ENCODE measurements at regions not wholly inside any gene's neighbourhood (a gene's known extent, or its start where the extent isn't known, plus 50 kb on each side); places are given as distances from the start of the nearest gene placed in this dataset.

DNA sequence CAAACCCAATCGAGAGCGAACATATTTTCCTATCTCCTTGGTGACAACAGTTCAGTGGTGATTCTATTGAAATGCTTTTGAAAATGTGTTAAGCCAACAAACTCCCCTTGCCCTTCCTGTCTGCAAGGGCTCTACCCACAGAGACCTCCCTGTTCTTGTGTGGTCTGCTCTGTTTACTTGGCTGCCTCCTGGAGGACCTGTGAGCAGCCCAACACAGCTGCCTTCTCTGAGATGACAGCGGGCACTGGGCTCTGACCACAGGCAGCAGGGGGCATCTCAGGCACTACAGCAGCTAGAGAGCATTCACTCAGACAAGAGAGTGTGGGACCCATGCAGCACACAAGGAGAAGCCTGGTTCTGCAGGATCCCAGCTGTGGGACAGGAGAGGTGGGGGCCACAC lies 416.4 kb downstream of the TCERG1L start:
- no peak for FAIRE-seq

DNA sequence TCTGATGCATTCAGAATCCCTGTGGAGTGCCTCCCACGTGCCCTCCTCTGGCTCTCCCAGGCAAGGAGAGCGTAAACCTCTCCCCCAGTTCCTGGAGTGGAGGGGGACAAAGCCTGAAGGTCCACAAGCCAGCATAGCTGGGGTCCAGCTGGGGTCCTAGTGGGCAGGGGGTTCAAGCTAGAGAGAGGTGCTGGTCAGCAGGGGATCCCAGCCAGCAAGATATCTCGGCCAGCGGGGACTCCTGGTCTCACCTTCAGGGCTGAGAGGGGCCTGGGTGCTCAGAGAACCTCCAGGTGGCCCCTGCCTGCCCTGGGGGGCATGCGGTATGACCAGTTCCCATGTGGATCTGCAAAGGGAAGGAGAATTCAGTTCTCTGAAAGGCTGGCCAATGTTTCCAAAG lies 413.7 kb downstream of the TCERG1L start:
- no peak for FAIRE-seq

DNA sequence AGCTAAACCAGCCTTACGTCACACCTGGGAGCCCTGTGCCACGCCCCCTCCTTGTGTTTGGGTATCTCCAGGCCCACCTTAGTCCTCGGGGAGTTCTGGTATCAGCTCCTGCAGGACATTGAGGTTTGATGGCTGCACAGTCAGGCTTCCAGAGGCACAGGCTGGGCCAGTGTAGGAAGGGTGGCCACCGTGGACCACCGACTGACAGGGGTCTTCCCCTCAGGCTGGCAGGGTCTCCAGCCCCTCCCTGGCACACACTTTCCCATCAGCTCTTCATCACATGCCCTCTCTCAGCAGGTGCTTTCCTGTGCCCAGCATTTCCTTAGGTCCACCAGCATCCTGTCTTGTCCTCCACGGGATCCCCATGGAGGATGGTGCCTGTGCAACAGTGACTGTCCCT lies 413.1 kb downstream of the TCERG1L start:
- FAIRE-seq, result no peak

DNA sequence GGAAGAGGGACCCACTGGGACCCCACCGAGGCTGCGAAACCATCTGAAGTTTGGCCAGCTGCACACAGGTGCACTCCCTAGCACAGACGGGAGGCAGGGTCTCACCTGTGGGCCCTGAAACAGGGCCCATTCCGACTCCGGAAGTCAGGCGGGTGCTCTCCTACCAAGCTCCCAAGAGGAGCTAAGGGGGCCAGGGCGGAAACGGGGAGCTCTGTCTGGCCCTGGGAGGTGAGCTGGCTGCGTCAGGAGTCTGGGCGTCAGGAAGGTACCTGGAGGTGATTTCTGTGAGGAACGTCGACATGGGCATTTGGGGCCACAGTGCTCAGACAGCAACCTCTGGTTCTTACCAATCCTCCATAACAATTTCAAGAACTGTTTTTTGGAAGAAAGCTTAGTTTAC lies 411.7 kb downstream of the TCERG1L start:
- no peak for FAIRE-seq

DNA sequence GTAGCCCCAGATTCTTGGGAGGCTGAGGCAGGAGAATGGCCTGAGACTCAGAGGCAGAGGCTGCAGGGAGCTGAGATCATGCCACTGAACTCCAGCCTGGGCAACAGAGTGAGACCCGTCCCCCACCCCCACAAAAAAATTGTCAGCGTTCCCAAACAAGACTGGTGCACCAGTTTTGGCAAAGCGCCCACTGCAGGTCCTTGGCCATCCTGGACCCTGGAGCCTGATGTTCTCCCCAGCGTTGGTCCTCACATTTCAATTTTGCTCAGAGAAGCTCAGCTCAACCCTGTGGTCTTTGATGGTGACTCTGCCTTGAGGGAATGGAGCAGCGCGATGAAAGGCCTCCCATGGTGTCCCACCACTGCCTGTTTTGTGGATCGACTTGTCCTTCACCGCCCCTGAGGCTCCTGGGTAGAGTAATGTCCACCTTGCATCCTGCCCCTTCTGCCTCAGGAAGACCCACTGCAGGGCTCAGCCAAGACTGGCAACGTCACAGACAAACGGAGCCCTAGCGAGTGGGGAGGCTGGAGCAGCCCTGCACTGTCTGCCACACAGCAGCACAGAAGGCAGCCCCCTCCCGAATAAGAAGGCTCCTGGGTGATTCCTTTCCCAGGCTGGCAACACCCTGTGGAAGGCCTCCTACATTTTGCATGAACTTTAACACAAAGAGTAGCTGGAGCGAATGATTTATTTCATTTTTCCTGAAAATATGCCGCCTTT lies 410.9 kb downstream of the TCERG1L start:
- no peak for FAIRE-seq

DNA sequence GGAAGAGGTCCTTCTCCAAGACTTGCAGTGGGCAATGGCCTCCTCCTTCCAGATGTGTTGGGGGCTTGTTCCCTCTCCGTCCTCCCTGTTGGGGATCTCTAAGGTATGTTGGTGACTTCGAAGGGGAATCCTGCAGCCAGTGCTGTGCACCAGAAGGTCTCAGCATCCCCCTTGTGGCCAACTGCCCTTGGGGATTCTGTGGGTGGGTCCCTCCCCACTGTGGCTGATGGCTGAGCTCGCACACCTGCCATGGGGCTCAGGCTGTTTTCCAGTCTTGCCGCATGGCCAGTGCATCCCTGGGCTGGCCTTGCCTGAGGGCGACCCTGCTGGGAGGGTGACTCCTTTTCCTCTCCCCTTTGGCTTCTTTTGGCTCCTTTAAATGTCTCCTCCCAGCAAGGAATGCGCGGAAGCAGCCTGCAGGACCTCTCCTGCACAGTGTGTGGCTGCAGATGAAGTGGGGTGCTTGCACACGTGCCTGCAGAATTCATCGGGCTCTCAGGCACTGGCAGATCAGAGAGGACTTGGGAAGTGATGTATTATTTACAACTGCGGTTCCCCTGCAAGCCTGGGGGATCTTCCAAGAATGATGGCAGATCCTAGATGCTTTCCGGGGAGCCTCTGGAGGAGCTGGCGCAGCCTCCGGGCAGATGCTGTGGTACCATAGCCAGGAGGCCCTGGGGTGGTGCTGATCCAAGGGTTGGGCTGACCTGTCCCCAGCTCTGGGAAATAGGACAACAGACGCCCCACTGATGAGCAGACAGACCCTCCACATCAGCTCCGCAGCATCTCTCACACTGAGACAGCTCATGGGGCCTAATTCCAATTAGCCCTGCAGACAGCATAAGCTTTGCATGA lies 410.0 kb downstream of the TCERG1L start:
- no peak for FAIRE-seq

DNA sequence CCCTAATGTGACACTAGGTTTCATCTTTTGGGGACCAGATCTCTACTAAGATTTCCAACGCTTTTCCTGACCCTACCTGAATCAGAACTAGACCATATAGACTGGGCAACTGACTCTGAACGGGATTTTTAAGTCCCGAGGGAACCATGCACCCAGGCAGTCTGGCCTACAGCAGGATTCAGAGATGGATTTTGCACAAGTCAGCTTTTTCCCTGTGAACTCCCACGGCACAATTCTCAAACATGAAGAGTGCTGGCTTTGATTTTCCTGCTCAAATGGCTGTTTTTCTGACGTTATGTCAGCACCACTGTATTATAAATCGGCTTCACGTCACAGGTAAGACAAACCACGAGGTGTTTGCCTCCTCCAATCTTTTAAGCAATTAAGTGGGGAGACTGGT lies 409.1 kb downstream of the TCERG1L start:
- FAIRE-seq, result no peak

DNA sequence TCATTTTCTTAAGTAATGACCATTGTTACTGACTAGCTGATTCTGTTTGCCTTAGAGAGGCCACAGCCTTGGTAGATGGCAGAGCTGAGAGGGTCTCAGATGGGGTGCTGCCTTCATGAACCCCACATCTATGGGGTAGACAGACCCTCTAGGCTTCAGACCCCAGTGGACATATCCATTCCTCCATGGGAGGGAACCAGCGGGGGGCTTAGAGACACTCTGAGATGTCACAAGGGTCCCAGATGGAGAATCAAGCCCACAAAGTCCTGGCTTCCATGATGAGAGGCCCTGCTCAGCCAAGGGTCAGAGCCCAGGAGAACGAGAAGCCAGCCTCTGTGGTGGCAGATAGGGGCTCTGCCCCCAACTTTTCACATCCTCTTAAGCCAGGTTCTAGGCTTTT lies 408.6 kb downstream of the TCERG1L start:
- FAIRE-seq, result no peak

DNA sequence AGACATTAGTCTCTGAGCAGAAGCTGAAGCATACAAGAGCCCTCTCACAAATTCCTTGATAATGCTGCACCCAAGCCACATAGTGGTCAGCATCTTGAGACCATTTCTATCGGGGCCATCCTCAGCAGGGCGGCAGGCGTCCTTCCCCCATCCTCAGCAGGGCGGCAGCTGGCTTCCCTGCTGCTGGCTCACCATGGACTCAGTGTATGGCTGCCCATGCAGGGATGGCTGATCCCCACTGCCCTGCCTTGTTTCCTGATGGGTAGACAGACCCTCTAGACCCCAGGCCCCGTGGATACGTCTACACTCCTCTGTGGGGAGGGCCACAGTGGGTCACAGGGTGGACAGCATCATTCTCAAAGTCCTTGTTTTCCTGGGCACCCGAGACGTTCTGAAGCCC lies 406.8 kb downstream of the TCERG1L start:
- FAIRE-seq, result no peak

DNA sequence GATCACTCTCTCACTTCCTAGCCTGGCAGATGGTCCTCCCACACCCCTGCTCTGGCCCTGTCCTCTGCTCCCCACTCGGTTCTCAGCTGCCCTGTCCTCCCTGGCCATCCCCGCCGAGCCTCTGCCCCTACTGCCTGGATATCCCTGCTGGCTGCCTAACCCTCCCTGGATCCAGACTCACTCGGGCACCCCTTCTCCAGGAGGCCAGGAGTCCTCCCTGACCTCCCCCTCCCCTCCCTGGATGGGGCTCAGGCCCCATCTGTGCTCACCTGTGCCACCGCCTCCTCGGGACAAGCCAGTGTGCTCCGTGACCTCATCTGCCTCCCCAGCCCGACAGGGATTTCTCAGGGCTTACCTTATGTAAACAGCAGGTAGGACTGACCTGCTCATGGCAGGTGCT lies 406.1 kb downstream of the TCERG1L start:
- no peak for FAIRE-seq

DNA sequence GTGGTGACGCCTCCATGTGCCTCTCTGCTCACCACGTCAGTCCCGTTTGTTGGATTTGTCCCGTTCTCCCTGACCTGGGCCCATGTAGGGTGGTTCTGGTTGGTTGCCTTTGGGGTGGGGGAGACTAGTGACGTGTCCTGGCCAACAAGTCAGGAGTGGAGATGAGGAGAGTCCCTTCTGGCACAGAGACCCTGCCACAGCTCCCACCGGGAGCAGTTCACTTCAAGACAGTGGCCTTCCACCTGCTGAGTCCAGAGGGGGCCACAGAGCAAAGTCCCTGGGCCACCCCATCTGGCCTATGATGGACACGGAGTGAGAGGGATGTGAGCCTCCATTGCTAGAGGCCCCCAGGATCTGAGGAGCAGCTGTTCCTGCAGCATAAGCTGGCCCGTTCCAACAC lies 405.6 kb downstream of the TCERG1L start:
- FAIRE-seq, result no peak

DNA sequence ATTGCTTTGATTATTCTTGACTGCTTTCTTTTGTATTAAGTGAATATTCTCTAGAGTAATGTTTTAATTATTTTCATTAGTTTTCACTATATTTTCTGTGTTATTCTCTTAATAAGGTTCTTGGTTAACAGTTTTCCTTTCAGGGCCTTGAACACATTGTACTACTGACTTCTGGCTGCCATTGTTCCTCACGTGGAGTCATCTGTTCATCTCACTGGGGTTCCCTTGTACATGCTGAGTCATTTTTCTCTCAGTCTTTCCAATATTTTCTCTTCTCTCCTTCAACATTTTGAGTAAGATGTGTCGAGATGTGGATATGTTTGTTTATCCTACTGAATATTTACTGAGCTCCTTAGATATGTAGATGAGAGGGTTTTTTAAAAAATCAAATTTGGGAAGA lies 400.7 kb downstream of the TCERG1L start:
- no peak for FAIRE-seq

DNA sequence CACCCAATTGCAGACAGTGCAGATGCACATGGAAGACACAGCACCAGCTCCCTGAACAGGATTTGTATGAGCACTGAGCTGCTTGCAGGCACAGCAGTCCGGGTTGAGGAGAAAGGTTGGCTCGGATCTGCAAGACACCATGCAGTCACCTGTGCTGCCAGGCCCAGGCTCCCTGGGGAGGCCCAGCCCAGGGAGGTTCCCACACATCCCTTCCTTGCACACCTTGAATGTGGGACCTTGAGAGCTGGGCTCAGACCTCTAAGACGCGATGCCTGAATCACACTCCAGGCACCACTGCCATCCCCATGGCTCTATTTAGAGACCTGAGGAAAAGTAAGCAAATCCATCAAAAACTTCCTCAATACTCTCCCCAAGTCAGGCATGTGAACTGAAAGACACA lies 397.7 kb downstream of the TCERG1L start:
- no peak for FAIRE-seq

DNA sequence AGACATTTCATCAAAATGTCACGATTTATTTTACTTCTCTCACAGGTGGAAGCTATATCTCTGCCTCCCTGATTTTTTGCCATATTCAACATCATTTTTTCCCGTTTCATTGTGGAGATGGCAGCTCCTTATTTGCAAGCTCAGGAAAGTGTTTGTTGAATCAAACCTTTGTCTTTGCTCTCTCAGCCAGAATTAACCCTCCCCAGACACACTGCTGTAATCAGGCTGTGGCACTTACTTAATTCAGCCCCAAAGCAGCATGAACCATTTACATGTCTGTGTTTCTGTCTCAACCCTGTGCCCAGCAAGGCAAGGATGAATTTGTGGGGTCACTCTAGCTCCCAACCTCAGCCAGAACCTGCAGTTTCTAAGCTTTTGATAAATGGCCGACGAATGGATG lies 397.2 kb downstream of the TCERG1L start:
- no peak for FAIRE-seq

DNA sequence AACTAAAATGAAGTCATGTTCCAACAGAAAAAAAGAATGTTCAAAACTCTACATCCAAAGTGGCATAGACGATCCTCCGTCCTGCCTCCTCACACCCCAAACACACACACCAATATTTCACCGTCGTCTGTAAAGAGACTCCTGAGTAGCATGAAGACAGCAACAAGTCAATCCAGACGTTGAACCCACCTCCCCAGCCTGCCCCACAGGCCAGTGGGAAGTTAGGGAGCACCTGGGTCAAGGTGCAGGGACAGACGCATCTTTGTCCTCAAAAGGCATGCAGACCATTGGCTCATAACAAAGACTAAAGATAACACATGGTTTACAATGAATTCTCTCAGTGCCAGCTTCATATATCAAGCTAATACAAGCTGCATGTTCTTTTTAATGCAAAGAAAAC lies 396.5 kb downstream of the TCERG1L start:
- FAIRE-seq, result no peak

DNA sequence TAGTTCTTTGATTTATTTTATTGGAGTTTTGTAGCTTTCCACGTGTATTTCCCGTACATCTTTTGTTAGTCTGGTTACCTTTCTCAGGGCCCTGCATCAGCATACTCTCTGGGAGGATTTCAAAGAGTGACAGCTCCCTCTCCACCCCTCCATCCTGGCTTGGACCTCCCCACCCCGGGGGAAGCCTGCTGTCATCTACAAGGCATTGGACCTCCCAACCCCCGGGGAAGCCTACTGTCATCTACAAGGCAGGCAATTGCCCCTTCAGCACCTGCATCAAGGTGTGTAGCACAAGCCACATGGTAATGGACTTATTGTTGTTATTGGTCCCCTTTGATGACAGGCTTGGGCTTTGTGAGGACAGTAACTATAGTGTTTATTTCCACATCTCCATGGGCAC lies 390.1 kb downstream of the TCERG1L start:
- no peak for FAIRE-seq

DNA sequence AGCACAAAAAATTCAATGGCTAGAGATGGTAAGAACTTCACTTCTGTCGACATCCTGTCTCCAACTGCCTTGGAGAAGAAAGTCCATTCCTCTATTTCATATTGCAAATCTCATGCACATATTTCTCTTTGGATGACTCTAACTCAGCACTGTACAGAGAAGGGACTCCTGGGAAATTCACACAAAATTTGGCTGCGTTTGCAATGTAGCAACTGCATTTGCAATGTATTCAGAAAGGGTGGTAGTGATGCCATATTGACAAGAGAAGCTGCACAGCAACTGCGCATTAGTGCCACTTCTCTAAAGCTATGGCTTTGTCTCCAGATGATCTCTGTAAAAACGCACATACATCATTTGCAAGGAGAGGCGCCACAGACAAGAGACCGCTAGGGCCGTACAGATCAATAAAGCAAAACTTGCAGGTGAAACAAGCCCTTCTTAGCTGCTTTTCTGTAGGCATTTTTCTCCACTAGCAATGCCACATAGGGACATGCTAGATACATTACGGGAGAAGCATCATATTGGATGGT lies 389.5 kb downstream of the TCERG1L start:
- no peak for FAIRE-seq

DNA sequence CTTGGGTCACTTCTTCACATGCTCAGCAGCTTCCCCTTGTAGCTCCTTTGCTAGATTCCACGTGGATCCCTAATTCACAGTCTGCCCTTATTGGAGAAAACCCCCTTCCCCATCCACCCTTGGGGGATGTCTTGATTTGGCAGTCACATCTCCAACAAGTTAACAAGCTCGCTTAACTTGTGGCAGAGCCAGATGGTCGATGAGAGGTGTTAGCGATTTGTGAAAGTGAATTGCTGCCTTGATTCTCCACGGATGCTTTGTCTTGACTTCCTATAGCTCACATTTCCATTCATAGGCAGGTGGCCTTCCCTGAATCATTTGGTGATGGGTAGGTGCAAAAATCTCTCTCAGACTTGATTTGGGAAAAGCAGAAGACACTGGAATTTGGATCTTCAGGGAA lies 387.9 kb downstream of the TCERG1L start:
- FAIRE-seq, result no peak

DNA sequence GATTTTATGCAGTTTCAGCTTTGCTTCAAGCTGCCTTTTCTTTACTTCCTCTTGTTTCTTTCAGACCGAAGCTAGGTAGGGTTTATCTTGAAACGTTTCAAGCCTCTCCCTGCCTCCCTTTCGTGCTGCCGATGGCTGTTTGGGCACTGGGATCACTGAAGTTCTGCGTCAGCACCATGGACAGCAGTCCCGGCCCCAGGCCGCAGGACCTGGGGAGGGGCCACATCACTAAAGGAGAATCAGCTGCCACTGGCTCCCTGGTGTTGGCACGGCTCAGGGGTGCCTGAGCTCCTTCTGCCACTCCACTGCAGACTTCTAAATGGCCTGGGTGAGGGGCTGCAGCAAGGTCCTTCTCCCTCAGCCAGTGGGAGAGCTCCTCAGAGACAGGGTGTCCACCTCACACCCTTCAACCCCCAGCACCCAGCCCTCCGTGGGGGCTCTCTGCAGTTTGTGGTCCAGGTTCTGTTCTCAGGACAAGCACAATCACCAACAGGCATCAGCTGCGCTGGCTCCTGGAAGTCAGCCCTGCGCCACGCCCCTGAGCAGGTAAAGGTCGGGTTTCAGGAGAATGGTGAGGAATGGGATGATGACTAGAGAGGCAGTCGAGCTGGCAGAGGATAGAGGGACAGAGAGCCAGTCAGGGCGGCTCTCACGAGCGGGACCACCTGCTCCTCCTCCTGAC lies 387.2 kb downstream of the TCERG1L start:
- no peak for FAIRE-seq

DNA sequence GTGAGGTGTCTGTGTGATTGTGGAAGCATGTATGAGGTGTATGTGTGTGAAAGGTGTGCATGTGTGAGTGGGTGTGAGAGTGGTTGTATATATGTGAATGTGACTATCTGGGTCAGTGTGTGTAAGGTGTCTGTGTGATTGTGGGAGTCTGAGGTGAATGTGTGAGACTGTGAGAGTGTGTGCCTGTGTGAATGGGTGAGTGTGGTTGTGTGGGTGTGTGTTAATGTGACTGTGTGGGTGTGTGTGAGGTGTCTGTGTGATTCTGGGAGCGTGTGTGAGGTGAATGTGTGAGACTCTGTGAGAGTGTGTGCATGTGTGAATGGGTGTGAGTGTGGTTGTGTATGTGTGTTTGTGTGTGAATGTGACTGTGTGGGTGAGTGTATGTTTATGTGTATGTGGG lies 385.1 kb downstream of the TCERG1L start:
- no peak for FAIRE-seq

DNA sequence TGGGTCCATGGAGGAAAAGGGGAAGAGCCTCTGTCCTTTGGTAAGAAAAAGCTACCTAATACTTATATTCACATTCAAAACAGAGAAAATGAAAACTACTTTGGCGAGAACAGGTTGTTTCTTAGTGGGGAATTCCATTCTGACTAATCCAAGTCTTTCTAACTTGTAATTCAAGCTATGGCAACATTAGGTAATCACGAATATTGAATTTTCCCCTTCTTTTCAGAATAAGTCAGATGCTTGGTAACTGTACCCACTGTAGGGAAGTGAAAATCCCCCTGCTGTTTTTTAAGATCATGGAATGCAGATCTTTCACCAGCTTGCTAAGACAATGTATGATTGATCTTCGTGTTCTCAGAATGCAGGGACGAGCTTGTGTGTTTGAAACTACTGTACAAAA lies 384.4 kb downstream of the TCERG1L start:
- no peak for FAIRE-seq

DNA sequence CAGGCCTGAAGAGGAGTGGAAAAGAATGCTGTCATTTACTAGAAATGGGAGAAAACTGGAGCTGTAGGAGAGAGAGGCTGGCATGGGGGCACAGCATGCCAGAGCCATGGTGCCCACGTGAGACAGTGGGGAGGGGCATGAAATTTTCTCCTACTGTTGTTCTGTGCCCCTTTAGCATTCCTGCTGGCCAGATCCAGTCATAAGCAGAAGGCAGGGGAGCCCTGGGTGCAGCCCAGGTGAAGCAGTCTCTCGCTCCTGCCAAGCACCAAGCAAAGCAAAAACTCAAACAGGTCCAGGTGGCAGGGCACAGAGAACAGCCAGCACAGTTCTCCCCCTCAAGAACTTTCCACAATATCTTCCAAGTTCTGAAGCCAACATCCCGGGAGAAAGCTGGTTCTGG lies 383.2 kb downstream of the TCERG1L start:
- no peak for FAIRE-seq

DNA sequence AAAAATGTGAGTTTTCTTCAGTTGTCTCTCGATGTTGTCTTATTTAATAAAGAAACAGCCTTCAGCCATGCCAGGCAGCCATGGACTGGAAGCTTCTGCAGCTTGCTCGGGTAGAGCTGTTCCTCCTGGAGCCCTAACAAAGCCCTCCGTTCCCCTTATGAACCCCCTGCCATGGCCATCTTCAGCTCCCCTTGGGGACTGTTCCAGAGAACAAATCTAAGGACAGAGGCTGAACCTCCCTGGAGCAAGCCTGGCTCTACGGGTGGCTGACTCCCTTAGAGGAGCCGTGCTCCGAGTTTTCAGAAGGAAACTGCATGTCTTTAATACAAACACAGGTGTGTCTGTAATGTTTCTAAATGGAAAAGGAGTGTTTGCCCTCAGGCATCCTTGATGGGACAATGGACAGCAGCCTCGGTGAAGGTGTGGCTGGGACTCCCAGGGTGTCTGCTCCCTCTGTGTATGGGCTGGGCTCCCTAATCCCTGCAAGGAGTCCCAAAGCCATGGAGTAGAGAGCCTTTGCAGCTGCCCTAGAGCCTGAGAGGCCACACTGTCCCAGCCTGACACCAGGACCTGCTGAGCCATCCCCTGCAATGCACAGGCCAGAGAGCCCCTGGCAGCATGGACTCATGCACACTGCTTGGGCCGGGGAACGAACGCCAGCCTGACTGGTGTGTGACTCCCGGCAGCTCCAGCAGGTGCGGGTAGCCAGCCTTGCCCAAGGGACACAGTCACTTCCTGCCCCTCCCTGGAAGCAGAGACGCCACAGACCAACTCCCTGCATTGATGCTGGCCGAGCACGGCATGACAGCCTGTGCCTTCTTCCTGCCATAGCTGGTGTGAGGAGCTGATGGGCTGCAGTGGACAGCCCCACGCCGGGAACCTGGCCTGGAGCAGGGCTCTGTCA lies 381.8 kb downstream of the TCERG1L start:
- no peak for FAIRE-seq

Measured in A204.1 (cell line).